ENCODE measurements at regions not wholly inside any gene's neighbourhood (a gene's known extent, or its start where the extent isn't known, plus 50 kb on each side); places are given as distances from the start of the nearest gene placed in this dataset.

GRCh38 chr6:159397753-159398152 lies 228.6 kb downstream of the FNDC1 start:
- TF ChIP-seq CTCF (IDR thresholded peaks at IDR 0.05) (no peak), POLR2A (IDR thresholded peaks at IDR 0.05) (no peak)
